ENCODE measurements at regions not wholly inside any gene's neighbourhood (a gene's known extent, or its start where the extent isn't known, plus 50 kb on each side); places are given as distances from the start of the nearest gene placed in this dataset.

GRCh38 chr5:143992496-143992895 lies 178.0 kb downstream of the YIPF5 start:
- DNase-seq (ENCODE audit: low spot score) (no peak), FAIRE-seq (no peak)

- FAIRE-seq (no peak), DNase-seq (ENCODE audit: low spot score) (no peak)
Measured at GRCh38 chr5:144002876-144003275, 167.6 kb downstream of the YIPF5 start.

GRCh38 chr5:144003636-144004035 lies 166.8 kb downstream of the YIPF5 start:
- FAIRE-seq (no peak), DNase-seq (ENCODE audit: low spot score) (no peak)

DNA sequence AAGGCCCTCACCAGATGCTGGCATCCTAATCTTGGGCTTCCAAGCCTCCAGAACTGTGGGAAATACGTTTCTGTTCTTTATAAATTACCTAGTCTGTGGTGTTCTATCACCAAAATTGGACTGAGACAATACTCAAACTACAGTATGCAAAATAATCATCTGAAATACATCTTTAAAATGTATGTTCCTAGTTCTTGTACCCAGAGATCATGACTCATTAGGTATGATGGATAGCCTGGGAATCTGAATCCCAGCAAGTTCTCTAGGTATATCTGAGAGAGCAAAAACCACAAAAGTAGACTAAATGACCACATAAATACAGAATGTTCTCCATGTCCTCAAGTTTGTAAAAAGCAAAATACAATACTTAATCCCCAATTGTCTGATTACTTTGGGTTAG lies 166.3 kb downstream of the YIPF5 start:
- DNase-seq (ENCODE audit: low spot score) = no peak
- FAIRE-seq = no peak

DNA sequence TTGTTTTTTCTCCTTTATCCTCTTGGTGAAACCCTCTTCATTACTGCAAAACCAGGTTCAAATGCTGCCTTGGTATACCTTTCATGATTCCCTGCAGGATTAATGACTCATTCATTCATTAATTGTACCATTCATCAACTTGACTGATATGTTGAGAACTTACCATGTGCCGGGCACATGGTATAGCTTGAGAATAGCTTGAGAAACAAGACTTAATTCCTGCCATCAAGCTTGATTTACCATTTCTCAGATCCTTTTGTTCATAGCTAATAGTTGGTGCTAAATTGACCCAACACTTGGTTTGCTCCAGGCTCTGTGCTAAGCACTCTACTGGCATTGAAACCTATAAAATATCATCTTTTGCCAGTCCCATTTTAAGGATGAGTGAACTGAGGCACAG lies 165.7 kb downstream of the YIPF5 start:
- no peak for FAIRE-seq
- DNase-seq (ENCODE audit: low spot score) = no peak

- no peak for FAIRE-seq
- no peak for DNase-seq (ENCODE audit: low spot score)
Measured at GRCh38 chr5:144009116-144009515, 161.3 kb downstream of the YIPF5 start.

GRCh38 chr5:144011388-144011787 lies 159.1 kb downstream of the YIPF5 start:
- FAIRE-seq (no peak), DNase-seq (ENCODE audit: low spot score) (no peak)

- DNase-seq (ENCODE audit: low spot score) = no peak
- no peak for FAIRE-seq
Measured at GRCh38 chr5:144013816-144014215, 156.6 kb downstream of the YIPF5 start.

DNA sequence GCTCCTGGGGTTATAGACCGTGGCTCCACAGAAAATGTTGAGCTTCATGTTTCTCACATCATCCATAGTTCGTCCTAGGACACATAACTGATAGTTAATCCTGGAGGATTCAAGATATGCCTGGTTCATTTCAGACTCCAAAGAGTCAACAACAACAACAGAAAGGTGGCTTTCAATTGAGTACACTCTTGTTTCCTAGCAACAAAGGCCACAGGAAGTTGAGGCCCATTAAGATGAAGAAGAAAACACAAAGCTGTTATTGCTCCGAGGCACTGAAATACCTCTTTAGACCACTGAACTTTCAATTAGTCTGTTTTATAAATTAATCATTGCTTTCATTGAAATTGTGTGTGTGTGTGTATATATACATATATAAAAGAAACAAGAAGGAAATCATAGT lies 154.5 kb downstream of the YIPF5 start:
- DNase-seq (ENCODE audit: low spot score) = no peak
- no peak for FAIRE-seq

DNA sequence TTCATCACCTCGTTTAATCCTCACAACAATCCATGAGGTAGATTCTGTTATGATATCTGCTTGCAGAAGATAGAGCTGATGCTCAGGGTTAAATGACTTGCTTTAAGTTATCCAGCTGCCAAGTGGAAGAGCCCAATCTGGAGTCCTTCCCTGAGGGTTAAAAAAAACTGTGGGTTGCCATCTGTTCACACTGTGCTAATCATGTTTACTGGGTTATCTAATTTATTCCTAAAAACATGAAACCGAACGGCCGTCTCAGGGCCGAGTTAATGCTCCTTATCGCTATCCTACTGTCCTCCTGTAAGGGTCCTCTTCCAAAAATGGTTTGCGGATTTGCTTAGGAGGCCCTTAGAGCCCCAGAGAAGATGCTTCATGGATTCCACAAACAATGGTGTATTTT lies 153.3 kb downstream of the YIPF5 start:
- FAIRE-seq = no peak

GRCh38 chr5:144017631-144018030 lies 152.8 kb downstream of the YIPF5 start:
- DNase-seq (ENCODE audit: low spot score) (no peak), FAIRE-seq (no peak)

More for the DNA sequence above, 153.3 kb downstream of the YIPF5 start:
- no peak for DNase-seq (ENCODE audit: low spot score)

GRCh38 chr5:144024090-144024489 lies 146.4 kb downstream of the YIPF5 start:
- FAIRE-seq (no peak), DNase-seq (ENCODE audit: low spot score) (no peak)

DNA sequence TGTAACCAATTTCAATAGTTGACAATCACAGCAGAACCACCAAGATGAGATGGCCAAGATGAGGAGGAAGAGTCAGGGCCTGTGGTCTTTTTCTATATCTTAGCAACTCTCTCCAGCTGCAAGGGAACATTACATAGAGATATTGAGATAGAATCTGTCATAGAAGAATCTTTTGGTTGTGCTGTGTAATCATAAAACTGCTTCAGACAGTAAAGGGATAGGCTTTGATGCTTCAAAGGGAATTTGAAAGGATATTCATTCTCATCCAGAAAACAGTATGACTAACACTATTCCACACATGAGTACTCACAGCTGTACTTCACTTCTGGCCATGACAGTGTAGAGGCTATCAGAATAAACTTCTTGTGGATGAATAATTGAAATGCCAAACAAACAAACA lies 145.9 kb downstream of the YIPF5 start:
- no peak for DNase-seq (ENCODE audit: low spot score)
- FAIRE-seq = no peak

GRCh38 chr5:144026286-144026685 lies 144.2 kb downstream of the YIPF5 start:
- FAIRE-seq = no peak

DNA sequence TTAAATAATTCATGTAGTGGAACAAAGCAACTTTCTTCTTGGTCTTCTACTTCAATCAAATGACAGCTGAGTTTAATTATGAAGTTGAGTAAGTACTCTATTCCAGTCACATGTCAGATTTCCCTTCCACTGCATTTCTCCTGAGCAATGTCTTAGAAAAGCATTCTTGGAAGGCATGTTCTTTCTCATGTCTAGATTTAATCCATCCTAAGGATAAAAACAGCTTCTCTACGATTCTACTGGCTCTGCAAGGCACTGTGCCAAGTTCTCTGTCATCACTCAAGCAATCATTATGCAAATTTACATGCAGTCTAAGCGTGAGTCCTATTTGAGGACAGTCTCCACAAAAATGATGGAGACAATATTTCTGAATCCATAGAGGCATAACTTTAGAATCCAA lies 142.4 kb downstream of the YIPF5 start:
- no peak for FAIRE-seq
- no peak for DNase-seq (ENCODE audit: low spot score)

More at GRCh38 chr5:144026286-144026685, 144.2 kb downstream of the YIPF5 start:
- DNase-seq (ENCODE audit: low spot score) = no peak

GRCh38 chr5:144028636-144029035 lies 141.8 kb downstream of the YIPF5 start:
- DNase-seq (ENCODE audit: low spot score) (peak; percentile 16), FAIRE-seq (no peak)

GRCh38 chr5:144030904-144031303 lies 139.6 kb downstream of the YIPF5 start:
- no peak for DNase-seq (ENCODE audit: low spot score)
- FAIRE-seq = no peak

DNA sequence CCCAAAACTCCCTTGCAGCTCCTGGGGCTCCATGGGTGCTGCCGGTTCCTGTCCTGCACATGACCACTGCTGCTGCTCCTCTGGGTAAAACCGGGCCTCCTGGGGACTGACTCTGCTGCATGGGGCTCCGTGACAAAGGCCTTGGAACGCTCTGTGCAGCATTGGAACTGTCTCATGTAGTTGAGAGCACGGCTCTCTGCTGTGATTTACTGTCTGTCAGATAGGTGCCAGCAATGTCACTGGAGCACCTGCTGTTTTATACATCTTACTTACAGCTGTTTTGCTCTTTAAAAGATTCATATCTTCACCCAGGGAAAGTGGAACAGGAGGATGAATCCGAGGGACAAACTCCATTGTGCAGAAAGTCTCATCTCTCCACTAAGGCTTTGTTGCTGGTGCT lies 138.1 kb downstream of the YIPF5 start:
- DNase-seq (ENCODE audit: low spot score) (no peak), FAIRE-seq (no peak)

GRCh38 chr5:144033486-144033885 lies 137.0 kb downstream of the YIPF5 start:
- DNase-seq (ENCODE audit: low spot score) (no peak), FAIRE-seq (no peak)

- DNase-seq (ENCODE audit: low spot score) (no peak), FAIRE-seq (no peak)
Measured at GRCh38 chr5:144035046-144035740, 135.3 kb downstream of the YIPF5 start.

- no peak for FAIRE-seq
- DNase-seq (ENCODE audit: low spot score) = no peak
Measured at GRCh38 chr5:144036476-144036875, 134.0 kb downstream of the YIPF5 start.

DNA sequence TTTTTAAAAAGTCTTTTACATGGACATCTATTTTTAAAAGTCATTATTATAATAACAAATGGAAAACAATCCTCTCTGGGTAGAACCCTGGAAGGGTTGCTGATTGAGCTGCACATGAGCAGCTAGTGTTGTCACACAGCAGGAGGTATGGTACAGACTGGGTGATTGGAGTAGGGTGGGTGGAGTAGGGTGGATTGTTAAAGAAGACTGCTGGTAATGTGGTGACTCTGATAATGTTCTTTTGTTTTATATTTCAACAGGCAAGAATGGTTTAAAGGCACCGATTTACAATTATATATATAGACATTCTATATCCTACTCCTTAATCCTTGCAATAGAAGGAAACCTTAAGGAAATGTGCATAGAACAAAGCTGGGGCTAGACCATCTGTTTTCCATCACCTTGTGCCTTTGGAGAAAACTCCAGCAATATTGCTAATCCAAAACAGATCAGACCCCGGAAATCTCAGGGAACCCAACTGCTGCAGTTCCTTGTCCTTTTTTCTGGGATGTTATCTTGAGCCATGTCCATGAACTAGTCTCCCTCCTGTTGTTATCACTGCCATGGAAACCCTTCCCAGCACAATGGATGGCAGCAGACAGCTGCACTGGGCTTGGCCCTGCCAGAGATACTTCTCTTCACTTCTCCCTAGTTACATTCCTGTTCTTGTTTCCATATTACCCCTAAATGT lies 129.7 kb downstream of the YIPF5 start:
- DNase-seq (ENCODE audit: low spot score) = no peak
- FAIRE-seq = no peak

DNA sequence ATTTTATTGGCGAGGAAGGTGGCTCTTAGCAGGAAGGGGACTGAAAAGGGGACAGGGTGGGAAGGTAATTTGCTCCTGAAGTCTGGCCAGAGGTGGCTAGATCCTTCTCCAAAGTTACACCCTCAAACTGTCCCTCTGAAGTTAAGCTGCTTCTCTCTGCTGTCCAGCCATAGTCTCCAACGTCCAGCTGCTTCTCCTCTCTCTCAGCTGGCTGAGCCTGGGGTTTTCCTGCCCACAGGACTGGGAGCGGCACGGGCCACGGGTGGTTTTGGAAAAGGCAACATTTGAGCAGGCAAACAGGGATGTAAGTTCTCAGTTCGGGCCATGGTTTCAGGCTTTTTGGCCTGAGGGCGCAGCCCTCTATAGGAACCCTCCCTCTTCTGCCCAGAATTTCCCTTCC lies 128.3 kb downstream of the YIPF5 start:
- FAIRE-seq (no peak), DNase-seq (ENCODE audit: low spot score) (no peak)

Data from urothelium cell line (cell line).